Islet precursor cell (in vitro differentiated cells): ENCODE measurements at regions not wholly inside any gene's neighbourhood (a gene's known extent, or its start where the extent isn't known, plus 50 kb on each side); places are given as distances from the start of the nearest gene placed in this dataset.

Experiments
- DNase-seq: peaks from one replicate; pipeline ENCODE4 v3.0.0-alpha.2; 2018

GRCh38 chr11:119904531-119905035, 175.6 kb upstream of the NECTIN1 start:
- no peak for DNase-seq

GRCh38 chr11:119903821-119904220, 174.8 kb upstream of the NECTIN1 start:
- DNase-seq, result no peak

GRCh38 chr11:119903389-119903788, 174.4 kb upstream of the NECTIN1 start:
- DNase-seq, result no peak

- no peak for DNase-seq
Measured at GRCh38 chr11:119902656-119903231, 173.7 kb upstream of the NECTIN1 start.

- DNase-seq, result no peak
Measured at GRCh38 chr11:119901657-119902577, 172.9 kb upstream of the NECTIN1 start.

GRCh38 chr11:119899997-119900396, 171.0 kb upstream of the NECTIN1 start:
- no peak for DNase-seq

GRCh38 chr11:119897576-119897975, 168.6 kb upstream of the NECTIN1 start:
- DNase-seq, result no peak

GRCh38 chr11:119897046-119897440, 168.0 kb upstream of the NECTIN1 start:
- DNase-seq, result no peak

- DNase-seq, result no peak
Measured at GRCh38 chr11:119896387-119897045, 167.5 kb upstream of the NECTIN1 start.

GRCh38 chr11:119895981-119896380, 167.0 kb upstream of the NECTIN1 start:
- DNase-seq, result no peak

- DNase-seq, result no peak
Measured at GRCh38 chr11:119894916-119895315, 165.9 kb upstream of the NECTIN1 start.

- no peak for DNase-seq
Measured at GRCh38 chr11:119892311-119892808, 163.4 kb upstream of the NECTIN1 start.

- no peak for DNase-seq
Measured at GRCh38 chr11:119891055-119891768, 162.2 kb upstream of the NECTIN1 start.

GRCh38 chr11:119890466-119890865, 161.5 kb upstream of the NECTIN1 start:
- no peak for DNase-seq

- no peak for DNase-seq
Measured at GRCh38 chr11:119889728-119890280, 160.8 kb upstream of the NECTIN1 start.

GRCh38 chr11:119889111-119889510, 160.1 kb upstream of the NECTIN1 start:
- no peak for DNase-seq

GRCh38 chr11:119888119-119888518, 159.1 kb upstream of the NECTIN1 start:
- no peak for DNase-seq

- DNase-seq, result no peak
Measured at GRCh38 chr11:119886667-119887230, 157.7 kb upstream of the NECTIN1 start.

GRCh38 chr11:119885861-119886567, 157.0 kb upstream of the NECTIN1 start:
- DNase-seq, result no peak

- no peak for DNase-seq
Measured at GRCh38 chr11:119885067-119885466, 156.1 kb upstream of the NECTIN1 start.

- DNase-seq, result no peak
Measured at GRCh38 chr11:119882316-119882715, 153.3 kb upstream of the NECTIN1 start.
